HCT116 (cell line): ENCODE measurements at regions not wholly inside any gene's neighbourhood (a gene's known extent, or its start where the extent isn't known, plus 50 kb on each side); places are given as distances from the start of the nearest gene placed in this dataset.

ENCODE experiments used
- ATAC-seq: fragments of 200-7000 bp; cut with Tn5 transposase; 2 replicates; pipeline ENCODE4 v1.9.1; 2020; ENCODE audit warnings: mild to moderate bottlenecking, moderate library complexity
- BruUV-seq: library from RNA; stranded (reverse); fragments of 400-500 nt; replicated peaks from 2 replicates; lab custom pipeline; 2021; lab: Mats Ljungman, UMichigan
- CTCF ChIA-PET: fragments of 300-600 bp; sonication (Branson Sonifier 250); formaldehyde crosslinking; loops from one replicate; lab custom pipeline; 2021; ENCODE audit warnings: antibody characterized with exemption; lab: Charles Lee
- POLR2A ChIA-PET: fragments of 300-600, 350-600 bp; sonication (Branson Sonifier 250); formaldehyde crosslinking; loops from one replicate; lab custom pipeline; 2021; ENCODE audit warnings: antibody characterized with exemption; lab: Charles Lee
- RAD21 ChIA-PET, 2 experiments: fragments of 300-600 bp; sonication (Branson Sonifier 250); formaldehyde crosslinking; loops; one replicate each; lab custom pipeline; 2023; ENCODE audit warnings: low total read pairs in 2 of 2; ENCODE audit not compliant: uncharacterized antibody in 2 of 2, unreplicated experiment in 2 of 2, low non-redundant PET in 1 of 2; lab: Charles Lee
- DNase-seq: peaks from one replicate; pipeline ENCODE4 v3.0.0-alpha.2; 2010; ENCODE audit warnings: low read depth, low spot score
- H2AFZ ChIP-seq: fragments of 200-600 bp; shearing (Covaris generic), sonication (generic); 2 replicates; pipeline ENCODE4 v1.6.1; 2017; ENCODE audit warnings: low read depth, mixed run types, mixed read lengths, antibody characterized with exemption, low read length; ENCODE audit not compliant: poor library complexity, severe bottlenecking
- H3K27ac ChIP-seq: 2 replicates; pipeline ENCODE4 v1.5.1; 2012; ENCODE audit warnings: low read depth, low read length
- H3K27me3 ChIP-seq: fragments of 200-600 bp; sonication (generic); 2 replicates; pipeline ENCODE4 v1.6.1; 2016; ENCODE audit warnings: mixed run types, low read length, mixed read lengths; ENCODE audit not compliant: insufficient read depth
- H3K36me3 ChIP-seq, 2 experiments: fragments of 200-500 bp in 1 of 2; fragments of 200-600 bp in 1 of 2; sonication (Bioruptor generic) in 1 of 2; sonication (generic) in 1 of 2; 2 replicates each; pipeline versions ENCODE4 v1.5.1 to v1.6.1; 2014 to 2016; ENCODE audit warnings: low read length in 2 of 2, inconsistent platforms in 1 of 2, mixed read lengths in 1 of 2, mixed run types in 1 of 2; ENCODE audit not compliant: insufficient read depth in 2 of 2, control insufficient read depth in 1 of 2
- H3K4me1 ChIP-seq, 2 experiments: fragments of 200-600 bp in 1 of 2; sonication (generic) in 1 of 2; 2 replicates each; pipeline versions ENCODE4 v1.5.1 to v1.6.1; 2012 to 2017; ENCODE audit warnings: low read length in 2 of 2, inconsistent platforms in 1 of 2, mild to moderate bottlenecking in 1 of 2, mixed read lengths in 1 of 2, mixed run types in 1 of 2, moderate library complexity in 1 of 2; ENCODE audit not compliant: insufficient read depth in 2 of 2, control insufficient read depth in 1 of 2
- H3K4me2 ChIP-seq: fragments of 200-600 bp; sonication (generic); 2 replicates; pipeline ENCODE4 v1.6.1; 2017; ENCODE audit warnings: mixed run types, low read length, mixed read lengths
- H3K4me3 ChIP-seq, 2 experiments: fragments of 200-600 bp in 1 of 2; sonication (generic) in 1 of 2; replicated peaks in 1 of 2; 2 replicates each; pipeline ENCODE4 v1.5.1; 2011 to 2016; ENCODE audit warnings: low read length in 2 of 2, control low read depth in 1 of 2, low read depth in 1 of 2, mild to moderate bottlenecking in 1 of 2, mixed read lengths in 1 of 2, mixed run types in 1 of 2
- H3K79me2 ChIP-seq: fragments of 200-600 bp; sonication (generic); 2 replicates; pipeline ENCODE4 v1.6.1; 2017; ENCODE audit warnings: mild to moderate bottlenecking, mixed run types, low read length, moderate library complexity, mixed read lengths; ENCODE audit not compliant: insufficient read depth
- H3K9ac ChIP-seq: fragments of 200-600 bp; sonication (generic); 2 replicates; pipeline ENCODE4 v1.6.1; 2016; ENCODE audit warnings: low read length, mixed read lengths
- H3K9me2 ChIP-seq: fragments of 200-600 bp; sonication (generic), shearing (Covaris generic); 2 replicates; pipeline ENCODE4 v1.6.1; 2017; ENCODE audit warnings: mixed run types, mild to moderate bottlenecking, moderate library complexity; ENCODE audit not compliant: insufficient read depth
- H3K9me3 ChIP-seq, 2 experiments: fragments of 200-500 bp in 1 of 2; fragments of 200-600 bp in 1 of 2; sonication (Bioruptor generic) in 1 of 2; sonication (generic) in 1 of 2; 2 replicates each; pipeline ENCODE4 v1.6.1; 2014 to 2017; ENCODE audit warnings: low read length in 2 of 2, mixed read lengths in 2 of 2, inconsistent platforms in 1 of 2, low read depth in 1 of 2, mild to moderate bottlenecking in 1 of 2, mixed run types in 1 of 2, moderate library complexity in 1 of 2; ENCODE audit not compliant: control insufficient read depth in 1 of 2, insufficient read depth in 1 of 2
- H4K20me1 ChIP-seq: fragments of 200-600 bp; sonication (generic), shearing (Covaris generic); 2 replicates; pipeline ENCODE4 v1.6.1; 2017; ENCODE audit warnings: mixed run types, mild to moderate bottlenecking, moderate library complexity; ENCODE audit not compliant: insufficient read depth
- EGR1 ChIP-seq: IDR thresholded peaks from 2 replicates; pipeline ENCODE4 v1.6.1; 2012; ENCODE audit warnings: low read depth
- EZH2 ChIP-seq: fragments of 200-600 bp; sonication (generic); IDR thresholded peaks from 2 replicates; pipeline ENCODE4 v1.6.1; 2017; ENCODE audit warnings: antibody characterized with exemption, mixed run types
- EZH2phosphoT487 ChIP-seq: fragments of 200-600 bp; IDR thresholded peaks from 2 replicates; pipeline ENCODE4 v1.6.1; 2018; ENCODE audit warnings: antibody characterized with exemption, borderline replicate concordance
- POLR2A ChIP-seq: IDR thresholded peaks from 2 replicates; pipeline ENCODE4 v1.7.0; 2011; ENCODE audit warnings: borderline replicate concordance; ENCODE audit not compliant: insufficient read depth, insufficient read length; ENCODE audit errors: extremely low read depth
- RAD21 ChIP-seq: IDR thresholded peaks from 2 replicates; pipeline ENCODE4 v1.6.1; 2012; ENCODE audit warnings: low read depth, mild to moderate bottlenecking
- TCF7L2 ChIP-seq: IDR thresholded peaks from 2 replicates; pipeline ENCODE4 v1.7.0; 2011; ENCODE audit warnings: borderline replicate concordance, inconsistent platforms; ENCODE audit not compliant: insufficient read depth, insufficient read length; ENCODE audit errors: extremely low read depth
- YY1 ChIP-seq: IDR thresholded peaks from 2 replicates; pipeline ENCODE4 v1.6.1; 2011; ENCODE audit warnings: low read length, low read depth, moderate library complexity, mild to moderate bottlenecking; ENCODE audit not compliant: insufficient replicate concordance; ENCODE audit errors: extremely low read depth
- intact Hi-C: fragments of 100-400 bp; cut with micrococcal nuclease; formaldehyde crosslinking; loops from 2 replicates; pipeline ENCODE4 v1.10.0; 2022
- TF ChIP-seq, protein P1 (sequence below): IDR thresholded peaks from 2 replicates; pipeline ENCODE4 v1.6.1; 2012

DNA sequence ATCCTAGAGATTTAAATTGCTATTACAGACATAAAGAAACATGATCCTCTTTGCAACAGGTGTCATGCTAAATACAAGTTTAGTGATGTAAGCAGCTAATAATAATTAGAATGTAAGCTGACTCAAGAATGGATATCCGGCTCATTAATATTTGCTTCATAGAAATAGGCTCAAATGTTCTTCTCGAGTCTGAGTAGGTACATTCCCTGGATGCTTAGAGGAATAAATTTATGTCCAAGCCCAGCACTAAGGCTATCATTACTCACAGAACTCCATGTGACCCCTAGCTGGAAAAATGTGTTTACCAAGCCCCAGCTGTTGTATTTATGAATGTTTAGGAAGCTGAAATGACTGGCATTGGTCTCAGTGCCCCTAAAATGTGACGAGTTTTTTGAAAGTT lies 87.6 kb upstream of the TSPAN7 start:
- H4K20me1 ChIP-seq, result no peaks in the 10 kb centered on the region
- H2AFZ ChIP-seq, result no peak overlapping the region
- ChIA-PET RAD21 (no interaction called here), CTCF (no interaction called here), POLR2A (no interaction called here)
- H3K36me3 ChIP-seq, result no peaks in the 10 kb centered on the region
- H3K4me2 ChIP-seq, result no peak overlapping the region
- no peak overlapping the region for H3K4me3 ChIP-seq
- no TSS peak for BruUV-seq
- no peaks in the 10 kb centered on the region for H3K4me1 ChIP-seq
- H3K9me2 ChIP-seq, result no peaks in the 10 kb centered on the region
- no peak for DNase-seq
- ATAC-seq, result no peak
- intact Hi-C loops, result no loop called here
- no peak overlapping the region for H3K9ac ChIP-seq
- TF ChIP-seq EGR1, result no peak
- no peak for TF ChIP-seq YY1
- TF ChIP-seq TCF7L2, result no peak
- no peak for TF ChIP-seq POLR2A
- no peak for TF ChIP-seq EZH2
- TF ChIP-seq EZH2phosphoT487, result no peak
- no peaks in the 10 kb centered on the region for H3K79me2 ChIP-seq
- H3K27me3 ChIP-seq, result no peaks in the 10 kb centered on the region
- no peaks in the 10 kb centered on the region for H3K9me3 ChIP-seq
- H3K27ac ChIP-seq, result no peak overlapping the region

DNA sequence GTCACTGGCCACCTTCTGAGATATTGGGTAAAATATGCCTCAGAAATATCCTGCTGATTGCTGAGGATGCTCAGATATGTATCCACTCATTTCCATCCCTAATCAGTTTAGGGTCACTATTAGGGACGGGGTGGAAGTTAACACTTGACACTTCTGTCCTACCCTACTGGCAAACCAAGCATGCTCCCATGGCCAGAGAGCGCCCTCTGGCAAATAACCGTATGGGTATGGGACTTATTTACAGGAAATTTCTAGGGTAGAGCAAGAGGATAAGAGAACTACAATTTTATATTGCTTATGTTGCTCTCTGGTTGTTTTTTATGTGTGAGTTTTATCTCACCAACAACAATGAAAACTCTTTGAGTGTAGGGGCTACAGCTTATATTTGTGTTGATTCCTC lies 86.8 kb upstream of the TSPAN7 start:
- H3K9ac ChIP-seq, result no peak overlapping the region
- DNase-seq, result no peak
- H3K4me2 ChIP-seq, result no peak overlapping the region
- ChIA-PET CTCF (no interaction called here), POLR2A (no interaction called here), RAD21 (no interaction called here)
- no peaks in the 10 kb centered on the region for H3K79me2 ChIP-seq
- 0 out of 2 replicates have a peak, but pooled peaks have one; percentile 7 for TF ChIP-seq RAD21
- TF ChIP-seq, protein P1, sequence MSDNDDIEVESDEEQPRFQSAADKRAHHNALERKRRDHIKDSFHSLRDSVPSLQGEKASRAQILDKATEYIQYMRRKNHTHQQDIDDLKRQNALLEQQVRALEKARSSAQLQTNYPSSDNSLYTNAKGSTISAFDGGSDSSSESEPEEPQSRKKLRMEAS, result no peak
- no peaks in the 10 kb centered on the region for H3K9me3 ChIP-seq
- no peaks in the 10 kb centered on the region for H3K4me1 ChIP-seq
- no peaks in the 10 kb centered on the region for H3K36me3 ChIP-seq
- no TSS peak for BruUV-seq
- H3K27ac ChIP-seq, result no peak overlapping the region
- H3K4me3 ChIP-seq, result no peak overlapping the region
- no peaks in the 10 kb centered on the region for H3K9me2 ChIP-seq
- H4K20me1 ChIP-seq, result no peaks in the 10 kb centered on the region
- ATAC-seq, result no peak
- H2AFZ ChIP-seq, result no peak overlapping the region
- intact Hi-C loops, result no loop called here
- H3K27me3 ChIP-seq, result no peaks in the 10 kb centered on the region
